H1 (cell line): ENCODE measurements at regions not wholly inside any gene's neighbourhood (a gene's known extent, or its start where the extent isn't known, plus 50 kb on each side); places are given as distances from the start of the nearest gene placed in this dataset.

Source experiments
- CTCF ChIA-PET: fragments of 300-600 bp; sonication (Branson Sonifier 250); formaldehyde crosslinking; loops from one replicate; lab custom pipeline; 2021; ENCODE audit not compliant: partially characterized antibody; lab: Charles Lee
- POLR2A ChIA-PET: fragments of 300-600 bp; sonication (Branson Sonifier 250); formaldehyde crosslinking; loops from one replicate; lab custom pipeline; 2021; ENCODE audit warnings: inconsistent platforms; ENCODE audit not compliant: partially characterized antibody; lab: Charles Lee
- DNase-seq, 2 experiments: peaks; one replicate each; pipeline versions ENCODE4 v3.0.0 to v3.0.0-alpha.2; 2010 to 2022; ENCODE audit warnings: low spot score in 2 of 2, low read depth in 1 of 2, mixed read lengths in 1 of 2
- FAIRE-seq: peaks from 2 replicates; lab custom pipeline; 2011; peaks lifted over from hg19 to GRCh38; lab: Jason Lieb, UNC
- H2AFZ ChIP-seq: 2 replicates; pipeline ENCODE4 v1.8.1; 2012; ENCODE audit warnings: low read length, inconsistent platforms
- H2AK5ac ChIP-seq: 2 replicates; pipeline ENCODE4 v1.6.1; 2013; ENCODE audit warnings: low read depth, low read length
- H2BK120ac ChIP-seq: replicated peaks from 2 replicates; pipeline ENCODE3; 2013; ENCODE audit warnings: low read depth, low read length, inconsistent platforms
- H2BK12ac ChIP-seq: 2 replicates; pipeline ENCODE4 v1.6.1; 2013; ENCODE audit warnings: low read depth, low read length
- H2BK15ac ChIP-seq: 2 replicates; pipeline ENCODE4 v1.6.1; 2013; ENCODE audit warnings: low read length
- H2BK20ac ChIP-seq: 2 replicates; pipeline ENCODE4 v1.6.1; 2013; ENCODE audit warnings: low read length
- H2BK5ac ChIP-seq: 2 replicates; pipeline ENCODE4 v1.6.1; 2013; ENCODE audit warnings: low read depth, low read length
- H3K14ac ChIP-seq: 2 replicates; pipeline ENCODE4 v1.6.1; 2013; ENCODE audit warnings: inconsistent platforms; ENCODE audit not compliant: insufficient read length
- H3K18ac ChIP-seq: 2 replicates; pipeline ENCODE4 v1.6.1; 2013; ENCODE audit warnings: low read length; ENCODE audit errors: extremely low read depth
- H3K23ac ChIP-seq: 2 replicates; pipeline ENCODE4 v1.6.1; 2013; ENCODE audit warnings: inconsistent platforms; ENCODE audit not compliant: insufficient read length
- H3K23me2 ChIP-seq: 2 replicates; pipeline ENCODE4 v1.6.1; 2013; ENCODE audit warnings: low read depth, low read length
- H3K27ac ChIP-seq: 2 replicates; pipeline ENCODE4 v1.6.1; 2011; ENCODE audit warnings: low read depth, low read length, inconsistent platforms
- H3K27me3 ChIP-seq, 4 experiments: replicated peaks in 1 of 4; 1 replicate in 1 of 4; 2 replicates in 3 of 4; pipeline versions ENCODE4 v1.6.1 to v1.8.1; 2011 to 2013; ENCODE audit warnings: low read length in 3 of 4, mild to moderate bottlenecking in 3 of 4, inconsistent platforms in 2 of 4, mixed read lengths in 2 of 4, moderate library complexity in 1 of 4; ENCODE audit not compliant: control insufficient read depth in 3 of 4, insufficient read depth in 3 of 4; ENCODE audit errors: extremely low read depth in 1 of 4
- H3K36me3 ChIP-seq, 4 experiments: 2 replicates each; pipeline versions ENCODE4 v1.6.1 to v1.8.1; 2011 to 2013; ENCODE audit warnings: mild to moderate bottlenecking in 4 of 4, low read length in 3 of 4, moderate library complexity in 2 of 4, control low read depth in 1 of 4, inconsistent platforms in 1 of 4; ENCODE audit not compliant: insufficient read depth in 4 of 4, control insufficient read depth in 2 of 4
- H3K4ac ChIP-seq: replicated peaks from 2 replicates; pipeline ENCODE3; 2013; ENCODE audit warnings: low read length, low read depth, mixed read lengths, inconsistent platforms; ENCODE audit not compliant: insufficient read length
- H3K4me1 ChIP-seq, 4 experiments: replicated peaks in 1 of 4; 1 replicate in 1 of 4; 2 replicates in 3 of 4; pipeline versions ENCODE4 v1.6.1 to v1.8.1; 2011 to 2013; ENCODE audit warnings: low read length in 3 of 4, inconsistent platforms in 2 of 4, mixed read lengths in 1 of 4; ENCODE audit not compliant: insufficient read depth in 4 of 4, control insufficient read depth in 3 of 4
- H3K4me2 ChIP-seq, 2 experiments: 2 replicates each; pipeline versions ENCODE4 v1.6.1 to v1.8.1; 2011 to 2013; ENCODE audit warnings: low read depth in 2 of 2, low read length in 2 of 2, control low read depth in 1 of 2, inconsistent platforms in 1 of 2, mild to moderate bottlenecking in 1 of 2; ENCODE audit not compliant: insufficient read depth in 1 of 2
- H3K4me3 ChIP-seq, 4 experiments: fragments of 200-600, 300-600 bp in 1 of 4; sonication (generic), shearing (Covaris generic), sonication (Bioruptor Twin) in 1 of 4; 2 replicates each; pipeline versions ENCODE4 v1.5.1 to v1.8.1; 2011 to 2016; ENCODE audit warnings: low read length in 4 of 4, low read depth in 3 of 4, control low read depth in 2 of 4, inconsistent platforms in 2 of 4, mild to moderate bottlenecking in 2 of 4, mixed read lengths in 1 of 4, moderate library complexity in 1 of 4; ENCODE audit not compliant: insufficient read depth in 2 of 4; ENCODE audit errors: extremely low read depth in 1 of 4
- H3K56ac ChIP-seq: replicated peaks from 2 replicates; pipeline ENCODE3; 2013; ENCODE audit warnings: low read depth, mild to moderate bottlenecking, mixed read lengths, low read length, inconsistent platforms; ENCODE audit not compliant: insufficient read length
- H3K79me1 ChIP-seq: 2 replicates; pipeline ENCODE4 v1.6.1; 2013; ENCODE audit warnings: low read depth, low read length, control low read depth
- H3K79me2 ChIP-seq, 2 experiments: 2 replicates each; pipeline versions ENCODE4 v1.6.1 to v1.8.1; 2012 to 2013; ENCODE audit warnings: low read length in 2 of 2, mild to moderate bottlenecking in 2 of 2, inconsistent platforms in 1 of 2; ENCODE audit not compliant: insufficient read depth in 2 of 2, control insufficient read depth in 1 of 2
- H3K9ac ChIP-seq, 4 experiments: replicated peaks in 1 of 4; 1 replicate in 1 of 4; 2 replicates in 3 of 4; pipeline versions ENCODE4 v1.6.1 to v1.8.1; 2011 to 2013; ENCODE audit warnings: low read depth in 3 of 4, low read length in 3 of 4, control low read depth in 2 of 4, mild to moderate bottlenecking in 2 of 4, moderate library complexity in 2 of 4, inconsistent platforms in 1 of 4; ENCODE audit errors: extremely low read depth in 1 of 4
- H3K9me3 ChIP-seq, 2 experiments: 2 replicates each; pipeline versions ENCODE4 v1.6.1 to v1.8.1; 2012 to 2013; ENCODE audit warnings: mild to moderate bottlenecking in 2 of 2, moderate library complexity in 2 of 2, control low read depth in 1 of 2, inconsistent platforms in 1 of 2, low read depth in 1 of 2, low read length in 1 of 2, mixed read lengths in 1 of 2; ENCODE audit not compliant: insufficient read depth in 2 of 2
- H4K20me1 ChIP-seq, 2 experiments: replicated peaks in 1 of 2; 2 replicates each; pipeline versions ENCODE3 to v1.8.1; 2011 to 2013; ENCODE audit warnings: inconsistent platforms in 2 of 2, low read length in 2 of 2, mild to moderate bottlenecking in 1 of 2; ENCODE audit not compliant: insufficient read depth in 2 of 2, control insufficient read depth in 1 of 2
- H4K5ac ChIP-seq: 2 replicates; pipeline ENCODE4 v1.6.1; 2013; ENCODE audit warnings: low read length, low read depth, mixed read lengths, inconsistent platforms; ENCODE audit not compliant: insufficient read length
- H4K8ac ChIP-seq: 2 replicates; pipeline ENCODE4 v1.8.0; 2013; ENCODE audit warnings: mild to moderate bottlenecking, moderate library complexity, low read length, inconsistent platforms; ENCODE audit not compliant: insufficient read depth; ENCODE audit errors: extremely low read depth
- H4K91ac ChIP-seq: replicated peaks from 2 replicates; pipeline ENCODE3; 2013; ENCODE audit warnings: low read length, mixed read lengths, inconsistent platforms; ENCODE audit not compliant: insufficient read length
- MAX ChIP-seq: IDR thresholded peaks from 2 replicates; pipeline ENCODE4 v1.6.1; 2012; ENCODE audit warnings: inconsistent platforms
- RNF2 ChIP-seq: fragments of 200-900, 300-1000 bp; sonication (generic); IDR thresholded peaks from 2 replicates; pipeline ENCODE4 v1.7.1; 2016; ENCODE audit warnings: borderline replicate concordance, low read depth, mild to moderate bottlenecking, antibody characterized with exemption, low read length; ENCODE audit not compliant: poor library complexity, severe bottlenecking; ENCODE audit errors: missing control alignments
- SAP30 ChIP-seq: fragments of 300-600 bp; sonication (generic); IDR thresholded peaks from 2 replicates; pipeline ENCODE4 v1.7.1; 2012; ENCODE audit warnings: low read length, moderate library complexity, mild to moderate bottlenecking, inconsistent platforms; ENCODE audit not compliant: insufficient read depth, insufficient replicate concordance
- SRF ChIP-seq: IDR thresholded peaks from 2 replicates; pipeline ENCODE4 v1.6.1; 2011; ENCODE audit warnings: mild to moderate bottlenecking, low read depth, low read length, moderate library complexity
- TAF7 ChIP-seq: optimal IDR thresholded peaks from 2 replicates; pipeline ENCODE3; 2011; ENCODE audit warnings: low read depth, mild to moderate bottlenecking, inconsistent platforms, low read length, moderate library complexity, borderline replicate concordance
- WGBS, 2 experiments: shearing (Covaris generic) in 1 of 2; methylation state at CpG; one replicate each; pipeline versions ENCODE4 v1.1.6 to v1.1.7; 2013 to 2015; ENCODE audit warnings: low lambda C conversion rate in 2 of 2, mixed read lengths in 2 of 2, inconsistent platforms in 1 of 2, low coverage in 1 of 2, missing lambda C conversion rate in 1 of 2; ENCODE audit not compliant: insufficient replicate concordance in 2 of 2, insufficient coverage in 1 of 2, insufficient read length in 1 of 2; ENCODE audit errors: extremely low coverage in 1 of 2, missing lambda C conversion rate in 1 of 2; 5-methylcytosine and 5-hydroxymethylcytosine counted together

GRCh38 chr6:113686049-113686448, 171.1 kb upstream of the MARCKS start:
- POLR2A ChIA-PET = no interaction called here
- no peaks in the 10 kb centered on the region for H3K79me1 ChIP-seq
- no peak overlapping the region for H2BK15ac ChIP-seq
- no peak overlapping the region for H4K8ac ChIP-seq
- no peak overlapping the region for H3K14ac ChIP-seq
- no peak overlapping the region for H4K91ac ChIP-seq
- H2BK20ac ChIP-seq = no peak overlapping the region
- no peaks in the 10 kb centered on the region for H3K23me2 ChIP-seq
- no peaks in the 10 kb centered on the region for H3K9me3 ChIP-seq
- no peaks in the 10 kb centered on the region for H3K27me3 ChIP-seq
- peaks cover 0 to 7% (median 3%) of the 10 kb centered on the region in 4 experiments; a peak in 3 of 7 replicates for H3K4me1 ChIP-seq
- no peak overlapping the region for H3K4me2 ChIP-seq
- no peak overlapping the region for H4K5ac ChIP-seq
- no peak overlapping the region for H3K9ac ChIP-seq
- DNase-seq = no peak
- H3K23ac ChIP-seq = no peak overlapping the region
- no peak overlapping the region for H2AFZ ChIP-seq
- no peak overlapping the region for H3K18ac ChIP-seq
- H2AK5ac ChIP-seq = no peak overlapping the region
- CTCF ChIA-PET = interaction anchor here (1.3 kb wide), 1 partner anchor 193 kb away, joined by 7 read pairs; no protein-coding TSS in a partner anchor
- no peak overlapping the region for H3K4ac ChIP-seq
- FAIRE-seq = no peak
- no peaks in the 10 kb centered on the region for H3K36me3 ChIP-seq
- no peak overlapping the region for H2BK5ac ChIP-seq
- H3K27ac ChIP-seq = no peak overlapping the region
- H3K79me2 ChIP-seq = no peaks in the 10 kb centered on the region
- no peak overlapping the region for H3K4me3 ChIP-seq
- no peak overlapping the region for H3K56ac ChIP-seq
- no peaks in the 10 kb centered on the region for H4K20me1 ChIP-seq
- no peak overlapping the region for H2BK120ac ChIP-seq
- 70% methylated on average over 1 of the region's 1 CpG; no CpG with 5 or more reads in 1 of the 2 experiments for WGBS, 2 experiments
- H2BK12ac ChIP-seq = no peak overlapping the region
- TF ChIP-seq SRF = no peak
- TF ChIP-seq TAF7 = no peak
- no peak for TF ChIP-seq RNF2
- TF ChIP-seq SAP30 = no peak
- TF ChIP-seq MAX = no peak
